Cardiac fibroblast (primary cell): ENCODE measurements at regions not wholly inside any gene's neighbourhood (a gene's known extent, or its start where the extent isn't known, plus 50 kb on each side); places are given as distances from the start of the nearest gene placed in this dataset.
"Not testable (repeated sequence)": the region's sequence is repeated elsewhere in the genome, so short reads cannot be mapped to it uniquely, and the experiment has no call there.

Source experiments
- DNase-seq, 2 donors: peaks; one replicate each; pipeline versions ENCODE4 v3.0.0 to v3.0.0-alpha.2; 2010; ENCODE audit warnings: low read depth in 2 of 2
- H3K4me3 ChIP-seq, 2 donors: replicated peaks in 1 of 2; 1 replicate in 1 of 2; 2 replicates in 1 of 2; pipeline ENCODE4 v1.5.1; 2011; ENCODE audit warnings: low read depth in 2 of 2, low read length in 2 of 2, mild to moderate bottlenecking in 2 of 2, moderate library complexity in 1 of 2
- CTCF ChIP-seq: IDR thresholded peaks from one replicate; pipeline ENCODE4 v1.5.1; 2011; ENCODE audit warnings: low read depth, mild to moderate bottlenecking, low read length, inconsistent platforms

GRCh38 chrX:138877746-138878145, 166.2 kb upstream of the FGF13 start:
- no peak overlapping the region for H3K4me3 ChIP-seq
- no peak for TF ChIP-seq CTCF
- peak in 1 of 2 donors; percentile 33 for DNase-seq

- no peak overlapping the region for H3K4me3 ChIP-seq
- DNase-seq: no peak
- no peak for TF ChIP-seq CTCF
Observed at GRCh38 chrX:138875472-138875871, 164.0 kb upstream of the FGF13 start.

- TF ChIP-seq CTCF: no peak
- DNase-seq: no peak
- no peak overlapping the region for H3K4me3 ChIP-seq
Observed at GRCh38 chrX:138874271-138874935, 162.9 kb upstream of the FGF13 start.

GRCh38 chrX:138873640-138874039, 162.1 kb upstream of the FGF13 start:
- not testable (repeated sequence) for H3K4me3 ChIP-seq, DNase-seq

GRCh38 chrX:138872537-138872936, 161.0 kb upstream of the FGF13 start:
- DNase-seq: no peak
- H3K4me3 ChIP-seq: no peak overlapping the region
- no peak for TF ChIP-seq CTCF

GRCh38 chrX:138871739-138872138, 160.2 kb upstream of the FGF13 start:
- no peak for DNase-seq
- no peak for TF ChIP-seq CTCF
- no peak overlapping the region for H3K4me3 ChIP-seq

GRCh38 chrX:138866643-138867042, 155.1 kb upstream of the FGF13 start:
- no peak for DNase-seq
- no peak for TF ChIP-seq CTCF

More at GRCh38 chrX:138866643-138867042, 155.1 kb upstream of the FGF13 start:
- no peak overlapping the region for H3K4me3 ChIP-seq
